Hippocampal formation (tissue), 2 donors: ENCODE measurements at regions not wholly inside any gene's neighbourhood (a gene's known extent, or its start where the extent isn't known, plus 50 kb on each side); places are given as distances from the start of the nearest gene placed in this dataset.
"Not testable (repeated sequence)": the region's sequence is repeated elsewhere in the genome, so short reads cannot be mapped to it uniquely, and the experiment has no call there.

ENCODE experiments used
- DNase-seq, 2 donors: peaks; one replicate each; lab custom pipeline; 2025; lab: John Stamatoyannopoulos, UW

- DNase-seq = no peak
Measured at GRCh38 chr6:126204598-126204997, 135.3 kb upstream of the CENPW start.

GRCh38 chr6:126206504-126207246, 133.2 kb upstream of the CENPW start:
- no peak for DNase-seq

- DNase-seq = no peak
Measured at GRCh38 chr6:126210398-126211075, 129.4 kb upstream of the CENPW start.

- no peak for DNase-seq
Measured at GRCh38 chr6:126217497-126217896, 122.4 kb upstream of the CENPW start.

- DNase-seq = not testable (repeated sequence)
Measured at GRCh38 chr6:126220901-126221300, 119.0 kb upstream of the CENPW start.

- DNase-seq = no peak
Measured at GRCh38 chr6:126227833-126228702, 111.8 kb upstream of the CENPW start.

GRCh38 chr6:126232671-126233070, 107.2 kb upstream of the CENPW start:
- DNase-seq = no peak

GRCh38 chr6:126233192-126233591, 106.7 kb upstream of the CENPW start:
- DNase-seq = no peak

GRCh38 chr6:126235363-126235762, 104.6 kb upstream of the CENPW start:
- DNase-seq = no peak

GRCh38 chr6:126245077-126245476, 94.8 kb upstream of the CENPW start:
- no peak for DNase-seq

- DNase-seq = no peak
Measured at GRCh38 chr6:126252154-126252553, 87.8 kb upstream of the CENPW start.

- DNase-seq = no peak
Measured at GRCh38 chr6:126253431-126253830, 86.5 kb upstream of the CENPW start.

GRCh38 chr6:126258150-126258549, 81.8 kb upstream of the CENPW start:
- no peak for DNase-seq

GRCh38 chr6:126261792-126262421, 78.0 kb upstream of the CENPW start:
- no peak for DNase-seq

GRCh38 chr6:126264265-126264664, 75.7 kb upstream of the CENPW start:
- DNase-seq = no peak

GRCh38 chr6:126266664-126267063, 73.3 kb upstream of the CENPW start:
- DNase-seq = no peak

- no peak for DNase-seq
Measured at GRCh38 chr6:126267626-126268025, 72.3 kb upstream of the CENPW start.

- DNase-seq = no peak
Measured at GRCh38 chr6:126268092-126268491, 71.8 kb upstream of the CENPW start.

- no peak for DNase-seq
Measured at GRCh38 chr6:126280287-126280686, 59.6 kb upstream of the CENPW start.

GRCh38 chr6:126285871-126286365, 54.0 kb upstream of the CENPW start:
- DNase-seq = no peak
